Lower leg skin (tissue), 4 donors: ENCODE measurements at regions not wholly inside any gene's neighbourhood (a gene's known extent, or its start where the extent isn't known, plus 50 kb on each side); places are given as distances from the start of the nearest gene placed in this dataset.

ENCODE experiments used
- DNase-seq, 2 donors: peaks; one replicate each; pipeline ENCODE4 v3.0.0-alpha.2; 2019; ENCODE audit warnings: low spot score in 2 of 2
- H3K4me3 ChIP-seq: fragments of 200-600 bp; sonication (generic); 2 replicates; pipeline ENCODE4 v1.5.1; 2017; ENCODE audit warnings: mild to moderate bottlenecking, low read depth; ENCODE audit not compliant: poor library complexity, severe bottlenecking
- POLR2A ChIP-seq, 2 donors: fragments of 450-650 bp; IDR thresholded peaks; one replicate each; pipeline ENCODE4 v1.6.1; 2016 to 2017; ENCODE audit warnings: antibody characterized with exemption in 2 of 2, mild to moderate bottlenecking in 1 of 2, moderate library complexity in 1 of 2
- WGBS, 2 donors: methylation state at CpG; one replicate each; pipeline ENCODE4 v1.1.5; 2018; 5-methylcytosine and 5-hydroxymethylcytosine counted together
- intact Hi-C: fragments of 100-400 bp; cut with DNase I; formaldehyde crosslinking; loops from one replicate; pipeline ENCODE4 v1.15.0; 2023; ENCODE audit warnings: low total_unique reads
- TF ChIP-seq, protein P1 (sequence below), 3 donors: fragments of 450-650 bp; IDR thresholded peaks; one replicate each; pipeline ENCODE4 v1.5.1; 2016; ENCODE audit warnings: antibody characterized with exemption in 3 of 3, mild to moderate bottlenecking in 3 of 3, moderate library complexity in 2 of 3

DNA sequence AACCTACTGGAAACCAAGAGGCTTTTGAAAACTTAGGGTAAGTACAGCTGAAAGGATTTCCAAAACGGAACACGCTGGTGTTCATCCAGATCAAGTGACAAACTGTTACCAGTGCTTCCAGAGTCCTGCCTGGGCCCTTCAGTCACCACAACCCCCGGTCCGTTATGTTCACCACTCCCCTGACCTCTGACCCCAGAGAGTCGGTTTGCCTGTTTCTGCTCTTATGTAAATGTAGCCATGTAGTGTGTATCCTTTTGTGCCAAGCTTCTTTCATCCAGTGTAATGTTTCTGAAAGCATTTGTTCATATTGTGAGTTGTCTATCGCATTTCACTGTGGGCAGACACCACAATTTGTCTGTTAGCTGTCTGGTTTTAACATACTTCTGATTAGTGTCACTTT lies 217.5 kb downstream of the NCK2 start:
- intact Hi-C loops: no loop called here
- TF ChIP-seq, protein P1, sequence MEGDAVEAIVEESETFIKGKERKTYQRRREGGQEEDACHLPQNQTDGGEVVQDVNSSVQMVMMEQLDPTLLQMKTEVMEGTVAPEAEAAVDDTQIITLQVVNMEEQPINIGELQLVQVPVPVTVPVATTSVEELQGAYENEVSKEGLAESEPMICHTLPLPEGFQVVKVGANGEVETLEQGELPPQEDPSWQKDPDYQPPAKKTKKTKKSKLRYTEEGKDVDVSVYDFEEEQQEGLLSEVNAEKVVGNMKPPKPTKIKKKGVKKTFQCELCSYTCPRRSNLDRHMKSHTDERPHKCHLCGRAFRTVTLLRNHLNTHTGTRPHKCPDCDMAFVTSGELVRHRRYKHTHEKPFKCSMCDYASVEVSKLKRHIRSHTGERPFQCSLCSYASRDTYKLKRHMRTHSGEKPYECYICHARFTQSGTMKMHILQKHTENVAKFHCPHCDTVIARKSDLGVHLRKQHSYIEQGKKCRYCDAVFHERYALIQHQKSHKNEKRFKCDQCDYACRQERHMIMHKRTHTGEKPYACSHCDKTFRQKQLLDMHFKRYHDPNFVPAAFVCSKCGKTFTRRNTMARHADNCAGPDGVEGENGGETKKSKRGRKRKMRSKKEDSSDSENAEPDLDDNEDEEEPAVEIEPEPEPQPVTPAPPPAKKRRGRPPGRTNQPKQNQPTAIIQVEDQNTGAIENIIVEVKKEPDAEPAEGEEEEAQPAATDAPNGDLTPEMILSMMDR (IDR thresholded peaks at IDR 0.05): no peak
- TF ChIP-seq POLR2A (IDR thresholded peaks at IDR 0.05): no peak
- 82 to 84% methylated on average over 6 of the region's 6 CpGs for WGBS, 2 donors
- H3K4me3 ChIP-seq: no peak overlapping the region
- no peak for DNase-seq

DNA sequence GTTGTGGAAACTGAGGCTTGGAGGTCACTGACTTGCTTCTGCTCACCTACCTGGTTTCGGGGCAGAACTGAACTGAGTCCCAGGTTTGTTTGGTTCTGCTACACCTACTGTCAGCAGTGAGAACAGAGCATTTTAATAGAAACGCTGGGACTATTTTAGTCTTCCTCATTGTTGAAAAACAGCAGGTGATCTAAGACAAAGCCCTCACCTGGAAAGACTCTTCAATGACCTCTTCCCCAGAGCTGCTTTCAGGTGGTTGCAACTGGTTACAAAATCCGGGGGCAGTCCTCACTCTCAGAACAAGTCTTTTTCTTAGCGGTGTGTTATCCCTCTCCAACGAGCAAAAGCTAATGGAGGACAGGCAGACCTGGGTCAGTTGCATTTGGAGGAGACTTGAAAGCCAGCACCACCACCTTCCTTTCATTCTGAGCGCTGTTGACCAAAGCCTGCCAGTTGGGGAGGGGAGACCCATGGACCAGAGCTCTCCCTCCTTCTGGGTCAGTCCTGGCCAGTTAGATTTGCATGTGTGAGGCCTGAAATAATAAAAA lies 217.0 kb downstream of the NCK2 start:
- intact Hi-C loops: no loop called here
- TF ChIP-seq, protein P1 (IDR thresholded peaks at IDR 0.05): no peak
- no peak for TF ChIP-seq POLR2A (IDR thresholded peaks at IDR 0.05)
- no peak overlapping the region for H3K4me3 ChIP-seq
- no peak for DNase-seq
- 93 to 94% methylated on average over 6 of the region's 6 CpGs for WGBS, 2 donors

DNA sequence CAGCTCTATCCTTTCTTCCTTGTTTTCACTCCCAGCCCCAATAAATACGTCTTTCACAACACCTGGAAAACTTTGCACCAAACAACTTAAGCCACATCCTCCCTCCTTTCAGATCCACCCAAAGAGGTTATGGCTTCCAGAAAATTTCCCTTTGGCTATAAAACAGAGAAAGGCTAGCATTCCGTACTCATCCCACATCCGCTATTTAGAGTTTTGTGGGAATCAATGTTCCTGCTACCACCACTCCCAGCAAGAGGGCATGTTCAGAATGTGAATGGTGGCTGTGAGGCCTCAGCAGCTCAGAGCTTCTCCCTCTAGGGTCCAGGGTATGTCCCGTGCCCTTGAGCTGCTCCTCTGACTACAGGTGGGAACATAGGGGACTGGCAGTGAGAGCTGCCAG lies 214.6 kb downstream of the NCK2 start:
- WGBS, 2 donors: 83% methylated on average over 4 of the region's 4 CpGs
- DNase-seq: no peak
- no peak for TF ChIP-seq POLR2A (IDR thresholded peaks at IDR 0.05)
- TF ChIP-seq, protein P1 (IDR thresholded peaks at IDR 0.05): no peak
- intact Hi-C loops: no loop called here
- no peak overlapping the region for H3K4me3 ChIP-seq

- H3K4me3 ChIP-seq: no peak overlapping the region
- 84 to 85% methylated on average over 3 of the region's 3 CpGs for WGBS, 2 donors
- intact Hi-C loops: no loop called here
- no peak for DNase-seq
- no peak for TF ChIP-seq POLR2A (IDR thresholded peaks at IDR 0.05)
- TF ChIP-seq, protein P1 (IDR thresholded peaks at IDR 0.05): no peak
These were observed 210.2 kb downstream of the NCK2 start for GRCh38 chr2:105954891-105955290.

DNA sequence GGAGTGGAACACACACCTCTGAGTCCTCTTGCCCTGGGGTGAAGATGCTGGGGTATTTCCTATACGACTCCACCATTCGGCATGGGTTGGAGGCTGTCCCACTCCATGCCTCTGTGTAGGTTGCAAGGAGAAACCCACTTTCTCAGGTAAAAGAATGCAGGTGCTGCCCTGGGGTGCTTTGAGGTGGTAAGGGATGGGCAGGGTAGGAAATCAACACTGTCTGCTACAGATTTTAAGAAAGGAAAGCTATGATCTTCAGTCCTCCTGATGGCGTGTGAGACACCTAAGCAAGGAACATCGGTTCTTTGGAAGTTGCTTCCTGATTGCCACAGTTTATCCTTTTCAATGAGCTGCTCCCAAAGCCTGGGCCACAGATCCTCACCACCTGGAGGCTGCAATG lies 209.2 kb downstream of the NCK2 start:
- no peak for TF ChIP-seq POLR2A (IDR thresholded peaks at IDR 0.05)
- TF ChIP-seq, protein P1 (IDR thresholded peaks at IDR 0.05): no peak
- H3K4me3 ChIP-seq: no peak overlapping the region
- intact Hi-C loops: no loop called here
- WGBS, 2 donors: 87 to 93% methylated on average over 4 of the region's 4 CpGs
- DNase-seq: no peak

GRCh38 chr2:105952131-105952530 lies 207.4 kb downstream of the NCK2 start:
- no peak for TF ChIP-seq POLR2A (IDR thresholded peaks at IDR 0.05)
- TF ChIP-seq, protein P1 (IDR thresholded peaks at IDR 0.05): no peak
- 59 to 69% methylated on average over 1 of the region's 1 CpG for WGBS, 2 donors
- intact Hi-C loops: no loop called here
- H3K4me3 ChIP-seq: no peak overlapping the region
- no peak for DNase-seq
